ENCODE measurements at regions not wholly inside any gene's neighbourhood (a gene's known extent, or its start where the extent isn't known, plus 50 kb on each side); places are given as distances from the start of the nearest gene placed in this dataset.

DNA sequence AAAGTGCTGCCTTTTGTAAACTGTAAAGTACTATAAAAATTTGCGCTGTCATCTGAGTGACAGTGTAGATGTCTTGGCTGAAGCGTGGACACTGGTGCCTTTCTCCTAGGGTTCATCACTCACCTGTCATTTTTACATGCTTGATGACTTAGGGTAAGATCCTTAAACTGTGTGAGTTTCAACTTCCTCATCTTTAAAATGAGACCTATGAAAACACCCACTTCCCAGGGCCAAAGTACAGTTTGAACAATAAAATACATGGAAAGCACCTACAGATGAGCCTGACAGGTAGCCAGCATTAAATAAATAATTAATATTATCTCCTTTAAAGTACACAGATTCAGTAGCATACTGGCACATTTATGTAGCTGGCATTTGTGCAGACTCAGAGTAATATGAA lies 309.9 kb downstream of the CHRM3 start:
- no peak for FAIRE-seq

GRCh38 chr1:239700667-239701066 lies 314.3 kb downstream of the CHRM3 start:
- FAIRE-seq: no peak

DNA sequence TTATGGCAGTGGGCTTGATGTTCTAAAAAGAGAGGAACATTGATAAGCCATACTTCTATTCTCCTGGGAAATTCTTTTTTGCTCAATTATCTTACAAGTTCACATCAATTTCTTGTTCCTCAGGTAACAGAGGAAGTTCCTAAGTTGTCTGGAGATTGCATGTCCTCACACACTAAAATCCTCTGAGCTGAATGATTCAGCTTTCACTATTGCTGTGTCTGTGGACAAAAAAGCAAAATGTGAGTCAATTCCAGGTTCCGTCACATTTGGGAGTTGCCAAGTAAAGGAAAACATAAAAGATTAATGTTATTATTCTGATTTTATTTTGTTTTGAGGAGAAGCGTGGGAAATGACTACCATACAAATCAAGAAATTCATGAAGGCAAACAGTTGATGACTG lies 316.7 kb downstream of the CHRM3 start:
- no peak for FAIRE-seq

DNA sequence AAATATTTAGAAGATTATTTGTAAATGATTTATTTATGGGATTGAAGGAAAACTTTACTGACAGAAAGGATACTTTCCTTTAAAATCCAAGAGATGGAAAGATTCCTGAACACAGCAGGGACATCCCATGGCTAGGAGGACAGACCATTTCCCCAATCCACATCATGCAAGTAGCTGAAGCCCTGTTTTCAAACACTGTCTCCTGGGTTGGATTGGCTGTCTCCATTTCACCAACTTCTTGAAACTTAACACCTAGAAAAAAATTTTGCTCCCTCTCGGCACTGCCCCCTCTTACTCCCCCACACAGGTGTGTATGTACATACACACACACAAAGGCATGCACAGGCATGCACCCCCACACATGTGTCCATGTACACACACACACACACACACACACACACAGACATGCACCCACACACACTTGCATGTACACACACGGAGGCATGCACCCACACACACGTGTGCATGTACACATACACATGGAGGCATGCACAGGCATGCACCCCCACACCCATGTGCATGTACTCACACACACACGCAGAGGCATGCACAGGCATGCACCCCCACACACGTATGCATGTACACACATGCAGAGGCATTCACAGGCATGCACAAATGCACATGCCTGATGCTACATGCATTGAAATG lies 320.0 kb downstream of the CHRM3 start:
- FAIRE-seq: no peak

GRCh38 chr1:239707615-239708014 lies 321.2 kb downstream of the CHRM3 start:
- no peak for FAIRE-seq

DNA sequence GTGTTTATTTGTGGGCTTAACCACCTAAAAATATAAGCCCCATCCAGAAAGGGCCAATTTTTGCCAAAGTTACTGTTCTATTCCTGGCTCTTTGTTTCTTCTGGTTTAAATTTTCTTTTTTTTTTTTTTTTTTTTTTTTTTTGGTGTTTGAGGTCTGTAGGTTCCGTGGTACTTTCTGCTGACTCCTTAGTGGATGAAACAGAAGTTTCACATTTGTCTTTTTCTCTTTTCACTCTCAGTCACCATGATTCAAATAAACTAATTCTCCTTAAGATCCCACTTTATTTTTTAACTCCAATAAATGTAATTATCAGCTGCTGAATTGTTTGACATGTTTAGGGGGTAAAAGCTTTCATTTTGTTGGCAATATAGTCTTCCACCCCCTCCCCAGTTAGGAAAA lies 322.3 kb downstream of the CHRM3 start:
- FAIRE-seq: no peak

GRCh38 chr1:239711768-239712167 lies 325.4 kb downstream of the CHRM3 start:
- FAIRE-seq: no peak

- no peak for FAIRE-seq
These were observed 330.9 kb downstream of the CHRM3 start for GRCh38 chr1:239717097-239717917.

- FAIRE-seq: no peak
These were observed 331.5 kb downstream of the CHRM3 start for GRCh38 chr1:239717918-239718184.

- no peak for FAIRE-seq
These were observed 332.2 kb downstream of the CHRM3 start for GRCh38 chr1:239718571-239718970.

DNA sequence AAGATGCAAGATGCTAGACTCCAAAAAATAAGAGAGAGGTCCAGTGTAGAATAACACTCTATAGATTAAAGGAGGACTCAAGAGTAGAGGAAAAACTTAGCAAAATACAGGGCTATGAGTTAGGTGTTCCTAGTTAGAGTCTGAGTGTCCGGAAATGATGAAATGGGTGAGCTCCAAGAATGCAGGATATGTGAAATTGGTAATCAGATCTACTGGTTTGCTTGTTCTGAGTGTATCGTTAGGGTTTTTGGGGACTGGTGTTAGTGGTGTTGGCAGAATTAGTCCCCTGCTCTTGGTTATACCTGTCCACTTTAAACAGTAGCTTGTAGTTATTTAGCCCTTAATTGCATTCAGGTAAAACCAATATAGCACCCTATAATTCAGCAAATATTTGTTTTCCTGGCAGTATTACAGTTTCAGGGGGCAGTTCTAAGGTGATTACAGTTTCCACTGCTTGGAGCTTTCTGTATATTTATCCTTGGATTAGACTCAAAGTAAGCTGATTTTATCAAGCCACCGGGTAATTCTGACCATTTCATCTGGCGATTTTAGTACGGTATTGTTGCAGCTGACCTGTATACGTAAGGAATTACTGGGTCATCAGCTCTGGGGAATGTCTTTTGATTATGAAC lies 332.7 kb downstream of the CHRM3 start:
- FAIRE-seq: no peak

GRCh38 chr1:239719642-239720258 lies 333.4 kb downstream of the CHRM3 start:
- FAIRE-seq: no peak

- FAIRE-seq: no peak
These were observed 335.7 kb downstream of the CHRM3 start for GRCh38 chr1:239722035-239722434.

- FAIRE-seq: no peak
These were observed 337.5 kb downstream of the CHRM3 start for GRCh38 chr1:239723776-239724367.

GRCh38 chr1:239725371-239725770 lies 339.0 kb downstream of the CHRM3 start:
- FAIRE-seq: no peak

GRCh38 chr1:239725933-239726332 lies 339.6 kb downstream of the CHRM3 start:
- FAIRE-seq: no peak

- FAIRE-seq: no peak
These were observed 344.0 kb downstream of the CHRM3 start for GRCh38 chr1:239730378-239730777.

GRCh38 chr1:239731082-239731748 lies 344.8 kb downstream of the CHRM3 start:
- FAIRE-seq: no peak

DNA sequence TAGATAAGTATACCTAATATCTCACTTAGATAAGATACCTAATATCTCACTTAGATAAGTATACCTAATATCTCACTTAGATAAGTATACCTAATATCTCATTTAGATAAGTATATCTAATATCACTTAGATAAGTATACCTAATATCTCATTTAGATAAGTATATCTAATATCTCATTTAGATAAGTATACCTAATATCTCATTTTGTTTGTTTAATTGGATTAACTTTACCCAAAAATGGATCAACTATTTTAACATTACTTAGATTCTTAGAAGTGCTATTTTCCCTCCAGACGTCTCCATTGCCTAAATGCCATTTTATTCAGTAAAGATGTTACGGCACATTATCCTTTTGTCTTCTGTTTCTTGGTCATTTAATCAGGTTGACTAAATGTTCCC lies 346.4 kb downstream of the CHRM3 start:
- FAIRE-seq: no peak

GRCh38 chr1:239733995-239734394 lies 347.6 kb downstream of the CHRM3 start:
- no peak for FAIRE-seq

GRCh38 chr1:239735111-239735510 lies 348.7 kb downstream of the CHRM3 start:
- FAIRE-seq: no peak

- FAIRE-seq: no peak
These were observed 350.1 kb downstream of the CHRM3 start for GRCh38 chr1:239736479-239736878.

- FAIRE-seq: no peak
These were observed 352.3 kb upstream of the FMN2 start for GRCh38 chr1:239739375-239739774.

All from islet of Langerhans (tissue), 1 donor.